Epithelial cell of esophagus (primary cell): ENCODE measurements at regions not wholly inside any gene's neighbourhood (a gene's known extent, or its start where the extent isn't known, plus 50 kb on each side); places are given as distances from the start of the nearest gene placed in this dataset.

ENCODE experiments used
- DNase-seq: peaks from one replicate; pipeline ENCODE4 v3.0.0; 2010; ENCODE audit warnings: low read depth
- H3K4me3 ChIP-seq: 2 replicates; pipeline ENCODE4 v1.5.1; 2011; ENCODE audit warnings: mild to moderate bottlenecking, low read length, control low read depth
- TF ChIP-seq, protein P1 (sequence below): IDR thresholded peaks from 2 replicates; pipeline ENCODE4 v1.5.1; 2011; ENCODE audit warnings: low read depth, mild to moderate bottlenecking, low read length, control low read depth, inconsistent platforms; ENCODE audit not compliant: insufficient read depth; ENCODE audit errors: missing control alignments

GRCh38 chr3:76869726-76870384 lies 170.0 kb upstream of the ROBO2 start:
- no peak for DNase-seq
- TF ChIP-seq, protein P1, sequence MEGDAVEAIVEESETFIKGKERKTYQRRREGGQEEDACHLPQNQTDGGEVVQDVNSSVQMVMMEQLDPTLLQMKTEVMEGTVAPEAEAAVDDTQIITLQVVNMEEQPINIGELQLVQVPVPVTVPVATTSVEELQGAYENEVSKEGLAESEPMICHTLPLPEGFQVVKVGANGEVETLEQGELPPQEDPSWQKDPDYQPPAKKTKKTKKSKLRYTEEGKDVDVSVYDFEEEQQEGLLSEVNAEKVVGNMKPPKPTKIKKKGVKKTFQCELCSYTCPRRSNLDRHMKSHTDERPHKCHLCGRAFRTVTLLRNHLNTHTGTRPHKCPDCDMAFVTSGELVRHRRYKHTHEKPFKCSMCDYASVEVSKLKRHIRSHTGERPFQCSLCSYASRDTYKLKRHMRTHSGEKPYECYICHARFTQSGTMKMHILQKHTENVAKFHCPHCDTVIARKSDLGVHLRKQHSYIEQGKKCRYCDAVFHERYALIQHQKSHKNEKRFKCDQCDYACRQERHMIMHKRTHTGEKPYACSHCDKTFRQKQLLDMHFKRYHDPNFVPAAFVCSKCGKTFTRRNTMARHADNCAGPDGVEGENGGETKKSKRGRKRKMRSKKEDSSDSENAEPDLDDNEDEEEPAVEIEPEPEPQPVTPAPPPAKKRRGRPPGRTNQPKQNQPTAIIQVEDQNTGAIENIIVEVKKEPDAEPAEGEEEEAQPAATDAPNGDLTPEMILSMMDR, result no peak
- H3K4me3 ChIP-seq, result no peak overlapping the region

DNA sequence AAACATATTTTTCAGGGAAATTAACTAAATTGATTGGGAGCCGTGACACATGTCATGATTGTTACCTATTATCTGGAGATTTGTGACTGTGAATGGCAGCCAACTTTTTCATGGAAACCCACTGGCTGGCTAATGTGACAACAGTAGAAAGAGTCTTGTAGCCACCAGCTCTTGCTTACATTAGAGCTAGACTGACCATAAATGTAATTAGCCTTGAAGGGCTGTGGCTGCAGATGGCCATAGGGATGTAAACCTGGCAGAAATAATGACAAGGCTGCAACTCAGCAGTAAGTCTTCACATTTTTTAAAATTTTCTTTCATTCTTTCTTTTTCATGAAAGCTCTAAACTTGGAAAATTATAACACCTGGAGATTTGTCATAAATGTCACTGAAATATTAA lies 168.2 kb upstream of the ROBO2 start:
- TF ChIP-seq, protein P1, result no peak
- DNase-seq, result no peak
- H3K4me3 ChIP-seq, result no peak overlapping the region

DNA sequence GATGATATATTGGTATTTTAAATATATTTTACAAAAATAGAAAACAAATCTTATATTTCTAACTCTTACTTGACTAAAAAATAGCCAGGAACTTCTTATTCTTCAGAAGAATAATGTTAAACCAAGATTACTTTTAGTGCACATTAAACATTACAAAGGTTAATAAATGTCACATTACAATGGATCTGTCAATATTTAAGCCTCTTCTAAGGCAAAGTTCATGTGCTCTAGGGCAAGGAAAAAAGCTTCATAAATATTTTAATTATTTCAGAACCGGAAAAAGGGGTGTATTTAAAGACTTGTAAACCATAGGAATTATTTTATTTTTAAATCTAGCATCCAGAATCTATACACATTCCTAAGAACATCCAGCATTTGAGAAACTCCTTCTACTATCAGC lies 166.9 kb upstream of the ROBO2 start:
- H3K4me3 ChIP-seq, result no peak overlapping the region
- TF ChIP-seq, protein P1, result no peak
- DNase-seq, result no peak

- TF ChIP-seq, protein P1, result no peak
- no peak for DNase-seq
- H3K4me3 ChIP-seq, result no peak overlapping the region
Measured at GRCh38 chr3:76873532-76874242, 166.2 kb upstream of the ROBO2 start.

DNA sequence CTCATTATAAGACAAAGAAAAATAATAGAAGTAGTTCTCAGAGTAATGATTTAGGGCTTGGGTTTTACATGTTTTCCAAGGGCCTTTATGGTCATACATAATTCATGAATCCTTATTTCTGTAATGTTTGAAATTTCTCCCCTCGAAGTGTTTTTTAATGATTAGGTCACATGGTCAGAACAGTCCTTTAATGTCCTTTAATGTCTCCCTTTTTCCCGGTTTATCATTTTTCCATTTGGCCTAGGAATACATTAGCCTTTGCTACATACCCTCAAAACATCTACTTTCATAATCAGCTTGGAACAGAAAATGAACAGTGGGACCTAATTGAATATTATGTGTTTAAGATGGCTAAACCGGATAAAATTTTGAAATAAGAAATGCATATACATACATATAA lies 159.9 kb upstream of the ROBO2 start:
- no peak overlapping the region for H3K4me3 ChIP-seq
- TF ChIP-seq, protein P1, result no peak
- no peak for DNase-seq

DNA sequence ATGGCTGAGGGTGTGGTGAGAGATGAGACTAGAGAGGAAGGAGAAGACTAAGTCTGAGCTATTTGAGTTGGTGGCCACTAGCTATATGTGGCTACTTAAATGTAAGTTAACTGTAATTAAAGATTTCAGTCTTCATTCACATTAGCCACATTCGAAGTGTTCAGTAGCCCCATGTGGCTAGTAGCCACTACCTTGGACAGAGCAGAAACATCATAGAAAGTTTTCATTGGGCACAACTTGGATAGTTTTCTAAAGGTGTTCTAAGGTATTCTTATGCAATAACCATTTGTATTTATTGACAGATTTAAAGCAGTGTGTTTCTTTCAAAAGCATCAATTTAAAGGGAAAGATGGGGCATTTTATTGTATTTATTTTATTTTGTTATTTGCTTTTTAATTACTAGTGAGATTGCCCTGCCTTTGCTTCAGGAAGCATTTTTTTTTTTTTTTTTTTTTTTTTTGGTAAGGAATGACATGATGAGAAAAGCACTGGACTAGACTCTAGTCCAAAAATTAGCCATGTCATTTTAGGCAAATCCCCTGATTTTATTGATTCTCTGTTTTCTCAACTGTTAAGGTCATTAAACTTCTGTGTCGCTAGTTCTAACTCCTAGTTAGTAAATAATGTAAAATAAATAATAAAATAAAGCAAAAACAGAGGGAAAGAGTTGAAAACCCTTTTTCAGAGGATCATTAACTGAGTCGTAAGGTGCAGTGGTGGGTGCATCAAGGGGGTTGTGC lies 153.0 kb upstream of the ROBO2 start:
- TF ChIP-seq, protein P1, result no peak
- H3K4me3 ChIP-seq, result no peak overlapping the region
- DNase-seq, result no peak
